K562 (cell line): ENCODE measurements at regions not wholly inside any gene's neighbourhood (a gene's known extent, or its start where the extent isn't known, plus 50 kb on each side); places are given as distances from the start of the nearest gene placed in this dataset.

Experiments
- ATAC-seq: fragments of 200-7000 bp; cut with Tn5 transposase; 3 replicates; pipeline ENCODE4 v1.9.1; 2020; ENCODE audit warnings: moderate library complexity
- BruUV-seq: library from RNA; stranded (reverse); fragments of 400-500 nt; replicated peaks from 2 replicates; lab custom pipeline; 2021; lab: Mats Ljungman, UMichigan
- CTCF ChIA-PET: fragments of 300-600 bp; formaldehyde crosslinking; extraction: SDS; loops from one replicate; lab custom pipeline; 2021; ENCODE audit warnings: low intra/inter-chr PET ratio; lab: Yijun Ruan, JAX
- POLR2A ChIA-PET: fragments of 300-600, 350-650 bp; sonication (Branson Sonifier 250); formaldehyde crosslinking; extraction: SDS; loops from one replicate; lab custom pipeline; 2021; ENCODE audit warnings: antibody characterized with exemption, inconsistent platforms; lab: Yijun Ruan, JAX
- DNase-seq, 4 experiments: peaks; one replicate each; pipeline versions ENCODE4 v3.0.0 to v3.0.0-alpha.2; 2011 to 2018; ENCODE audit warnings: low spot score in 3 of 4, mixed read lengths in 3 of 4; ENCODE audit errors: extremely low read depth in 1 of 4
- FAIRE-seq: peaks from 2 replicates; lab custom pipeline; 2011; peaks lifted over from hg19 to GRCh38; lab: Jason Lieb, UNC
- H2AFZ ChIP-seq: 2 replicates; pipeline ENCODE4 v1.6.0; 2011; ENCODE audit warnings: low read depth, low read length, control low read depth, inconsistent platforms
- H3K27ac ChIP-seq: fragments of 200-600 bp; 3 replicates; pipeline ENCODE4 v1.8.0; 2011; ENCODE audit warnings: low read depth, mild to moderate bottlenecking, control low read depth, inconsistent platforms, low read length, moderate library complexity, mixed read lengths; ENCODE audit errors: extremely low read depth
- H3K27me3 ChIP-seq, 2 experiments: fragments of 300-600 bp in 1 of 2; 2 replicates in 1 of 2; 3 replicates in 1 of 2; pipeline versions ENCODE4 v1.6.0 to v1.8.0; 2011; ENCODE audit warnings: inconsistent platforms in 2 of 2, low read length in 2 of 2, mild to moderate bottlenecking in 1 of 2, mixed read lengths in 1 of 2, moderate library complexity in 1 of 2; ENCODE audit not compliant: control insufficient read depth in 2 of 2, insufficient read depth in 2 of 2
- H3K36me3 ChIP-seq: fragments of 300-600 bp; 3 replicates; pipeline ENCODE4 v1.8.0; 2011; ENCODE audit warnings: mild to moderate bottlenecking, low read length, inconsistent platforms; ENCODE audit not compliant: control insufficient read depth, insufficient read depth
- H3K4me1 ChIP-seq, 2 experiments: fragments of 200-600 bp in 1 of 2; replicated peaks in 1 of 2; 2 replicates in 1 of 2; 3 replicates in 1 of 2; pipeline versions ENCODE4 v1.5.1 to v1.8.0; 2011; ENCODE audit warnings: inconsistent platforms in 2 of 2, low read length in 2 of 2, mild to moderate bottlenecking in 1 of 2, mixed read lengths in 1 of 2, moderate library complexity in 1 of 2; ENCODE audit not compliant: control insufficient read depth in 2 of 2, insufficient read depth in 2 of 2
- H3K4me2 ChIP-seq: 2 replicates; pipeline ENCODE4 v1.6.1; 2011; ENCODE audit warnings: low read length, control low read depth, inconsistent platforms, mixed read lengths; ENCODE audit not compliant: insufficient read depth
- H3K4me3 ChIP-seq: fragments of 200-600 bp; sonication (generic), shearing (Covaris generic); 2 replicates; pipeline ENCODE4 v1.5.1; 2016; ENCODE audit warnings: control low read depth, inconsistent platforms
- H3K79me2 ChIP-seq: fragments of 200-600 bp; 3 replicates; pipeline ENCODE4 v1.8.0; 2011; ENCODE audit warnings: low read length, inconsistent platforms; ENCODE audit not compliant: control insufficient read depth, insufficient read depth
- H3K9ac ChIP-seq, 2 experiments: 2 replicates each; pipeline versions ENCODE4 v1.6.0 to v1.6.1; 2011; ENCODE audit warnings: low read depth in 2 of 2, low read length in 2 of 2, control low read depth in 1 of 2, inconsistent platforms in 1 of 2, mild to moderate bottlenecking in 1 of 2, mixed read lengths in 1 of 2; ENCODE audit not compliant: insufficient read depth in 1 of 2
- H3K9me1 ChIP-seq: one replicate; pipeline ENCODE4 v1.6.0; 2011; ENCODE audit warnings: inconsistent platforms, mild to moderate bottlenecking, low read length, moderate library complexity; ENCODE audit not compliant: control insufficient read depth, insufficient read depth
- H3K9me3 ChIP-seq: replicated peaks from 2 replicates; pipeline ENCODE4 v1.5.1; 2011; ENCODE audit warnings: low read depth, low read length, inconsistent platforms; ENCODE audit not compliant: control insufficient read depth, insufficient read depth
- H4K20me1 ChIP-seq: replicated peaks from 2 replicates; pipeline ENCODE4 v1.6.1; 2011; ENCODE audit warnings: low read length, inconsistent platforms, mixed read lengths; ENCODE audit not compliant: control insufficient read depth, insufficient read depth
- BMI1 ChIP-seq: fragments of 150-350 bp; IDR thresholded peaks from 2 replicates; pipeline ENCODE4 v1.6.1; 2014; ENCODE audit warnings: low read length
- ETV6 ChIP-seq, 3 experiments: fragments of 150-350 bp in 1 of 3; sonication (generic) in 1 of 3; formaldehyde crosslinking in 1 of 3; IDR thresholded peaks; 2 replicates each; pipeline versions ENCODE4 v1.6.1 to v1.8.0; 2014 to 2022; ENCODE audit warnings: borderline replicate concordance in 2 of 3, low read depth in 2 of 3, antibody characterized with exemption in 1 of 3, low read length in 1 of 3, mild to moderate bottlenecking in 1 of 3, missing genetic modification reagents in 1 of 3
- NFE2 ChIP-seq: IDR thresholded peaks from 2 replicates; pipeline ENCODE4 v1.6.1; 2014; ENCODE audit warnings: antibody characterized with exemption, low read depth
- PML ChIP-seq: IDR thresholded peaks from 2 replicates; pipeline ENCODE4 v1.6.1; 2012; ENCODE audit warnings: low read length, inconsistent platforms
- PREB ChIP-seq: sonication (generic); formaldehyde crosslinking; IDR thresholded peaks from 2 replicates; pipeline ENCODE4 v1.8.1; 2023; ENCODE audit warnings: mild to moderate bottlenecking, missing genetic modification reagents
- RBM22 ChIP-seq: fragments of 200-400 bp; formaldehyde crosslinking; IDR thresholded peaks from 2 replicates; pipeline ENCODE4 v1.6.1; 2018; ENCODE audit warnings: low read length, low read depth; ENCODE audit not compliant: poor library complexity, severe bottlenecking
- TAF7 ChIP-seq: fragments of 450-650 bp; IDR thresholded peaks from 2 replicates; pipeline ENCODE4 v1.6.1; 2016; ENCODE audit warnings: missing genetic modification characterization, missing compliant biosample characterization
- TSHZ1 ChIP-seq: fragments of 250-450 bp; sonication (Bioruptor Pico); IDR thresholded peaks from 2 replicates; pipeline ENCODE4 v1.4.0; 2020; ENCODE audit warnings: mild to moderate bottlenecking, moderate library complexity
- U2AF2 ChIP-seq: fragments of 200-400 bp; formaldehyde crosslinking; optimal IDR thresholded peaks from 2 replicates; pipeline ENCODE3; 2017; ENCODE audit warnings: low read depth, mild to moderate bottlenecking, low read length
- ZEB2 ChIP-seq: fragments of 450-650 bp; IDR thresholded peaks from 2 replicates; pipeline ENCODE4 v1.6.1; 2016
- ZNF140 ChIP-seq: fragments of 250-450 bp; sonication (Bioruptor Pico); IDR thresholded peaks from 2 replicates; pipeline ENCODE4 v1.8.0; 2021; ENCODE audit warnings: moderate library complexity, mild to moderate bottlenecking, inconsistent platforms
- ZNF347 ChIP-seq: fragments of 450-650 bp; formaldehyde crosslinking; IDR thresholded peaks from 2 replicates; pipeline ENCODE4 v1.4.0; 2020; ENCODE audit warnings: low read depth, mild to moderate bottlenecking, moderate library complexity
- ZNF398 ChIP-seq: fragments of 250-450 bp; sonication (Bioruptor Pico); IDR thresholded peaks from 2 replicates; pipeline ENCODE4 v1.8.0; 2021; ENCODE audit warnings: moderate library complexity, mild to moderate bottlenecking, inconsistent platforms
- ZNF707 ChIP-seq: fragments of 250-450 bp; sonication (Bioruptor Pico); conservative IDR thresholded peaks from 2 replicates; pipeline ENCODE4 v1.8.0; 2022; ENCODE audit warnings: inconsistent platforms, mild to moderate bottlenecking, moderate library complexity
- in situ Hi-C: fragments of 300-500 bp; cut with MboI; formaldehyde crosslinking; loops from 4 replicates; pipeline ENCODE4 v1.15.0; 2018; ENCODE audit warnings: inconsistent platforms, mixed read lengths
- intact Hi-C: fragments of 100-400 bp; cut with micrococcal nuclease; formaldehyde crosslinking; loops from 2 replicates; pipeline ENCODE4 v1.14.2; 2022

- no peak for TF ChIP-seq PML
Observed at GRCh38 chr5:39518516-39518915, 93.7 kb upstream of the DAB2 start (continued).

GRCh38 chr5:39517800-39518199 is 93.0 kb upstream of the DAB2 start:
- no TSS peak for BruUV-seq
- H3K79me2 ChIP-seq: no peaks in the 10 kb centered on the region
- H3K9me1 ChIP-seq: no peaks in the 10 kb centered on the region
- H2AFZ ChIP-seq: no peak overlapping the region
- FAIRE-seq (no peak), ATAC-seq (no peak), DNase-seq (no peak)
- no peaks in the 10 kb centered on the region for H4K20me1 ChIP-seq
- CTCF ChIA-PET: no interaction called here
- H3K4me1 ChIP-seq: no peaks in the 10 kb centered on the region
- no peak overlapping the region for H3K4me3 ChIP-seq
- no peak overlapping the region for H3K27ac ChIP-seq
- H3K9me3 ChIP-seq: no peaks in the 10 kb centered on the region
- intact Hi-C loops (no loop called here), in situ Hi-C loops (no loop called here)
- H3K27me3 ChIP-seq: no peaks in the 10 kb centered on the region
- H3K9ac ChIP-seq: no peak overlapping the region
- no peak overlapping the region for H3K4me2 ChIP-seq
- no peaks in the 10 kb centered on the region for H3K36me3 ChIP-seq
- POLR2A ChIA-PET: interaction anchor here (1.2 kb wide), 1 partner anchor 56 kb away, joined by 4 read pairs; no protein-coding TSS in a partner anchor
- TF ChIP-seq RBM22: no peak
- no peak for TF ChIP-seq TAF7 (tag)
- TF ChIP-seq ZNF140 (CRISPR knock-in tag): no peak
- no peak for TF ChIP-seq ZNF707
- TF ChIP-seq PREB (CRISPR knock-in tag): no peak
- no peak for TF ChIP-seq ZNF398 (CRISPR knock-in tag)
- TF ChIP-seq TSHZ1 (CRISPR knock-in tag): no peak
- no peak for TF ChIP-seq ZEB2
- TF ChIP-seq ETV6 (IDR thresholded peaks at IDR 0.05; ENCODE audit: borderline replicate concordance in 1 of 2, low read depth in 2 of 2, low read length in 1 of 2): no peak
- TF ChIP-seq ETV6 (CRISPR knock-in tag; IDR thresholded peaks at IDR 0.05; ENCODE audit: borderline replicate concordance): no peak
- no peak for TF ChIP-seq ZNF347 (CRISPR knock-in tag)
- TF ChIP-seq BMI1: no peak
- TF ChIP-seq NFE2: no peak
- no peak for TF ChIP-seq U2AF2
